GM12878 (cell line): ENCODE measurements at regions not wholly inside any gene's neighbourhood (a gene's known extent, or its start where the extent isn't known, plus 50 kb on each side); places are given as distances from the start of the nearest gene placed in this dataset.

Experiments used
- ATAC-seq: fragments of 200-7000 bp; cut with Tn5 transposase; 3 replicates; pipeline ENCODE4 v1.9.1; 2020; ENCODE audit warnings: mild to moderate bottlenecking, moderate library complexity
- BruUV-seq: library from RNA; stranded (reverse); fragments of 400-500 nt; replicated peaks from 2 replicates; lab custom pipeline; 2021; lab: Mats Ljungman, UMichigan
- CTCF ChIA-PET: fragments of 300-600 bp; sonication (Branson Sonifier 250); formaldehyde crosslinking; extraction: SDS; loops from one replicate; lab custom pipeline; 2021; ENCODE audit warnings: inconsistent platforms; lab: Yijun Ruan, JAX
- POLR2A ChIA-PET: fragments of 350-600 bp; formaldehyde crosslinking; extraction: SDS; loops from one replicate; lab custom pipeline; 2021; ENCODE audit warnings: inconsistent platforms; lab: Charles Lee
- RAD21 ChIA-PET: fragments of 300-600 bp; sonication (Branson Sonifier 250); formaldehyde crosslinking; loops from one replicate; lab custom pipeline; 2023; ENCODE audit warnings: antibody characterized with exemption; ENCODE audit not compliant: unreplicated experiment; lab: Charles Lee
- SMC1A ChIA-PET: fragments of 300-600 bp; sonication (Branson Sonifier 250); formaldehyde crosslinking; loops from one replicate; lab custom pipeline; 2023; ENCODE audit not compliant: unreplicated experiment, uncharacterized antibody; lab: Charles Lee
- DNase-seq: peaks from one replicate; pipeline ENCODE4 v3.0.0-alpha.2; 2011; ENCODE audit warnings: low read depth, low spot score
- FAIRE-seq: peaks from 3 replicates; lab custom pipeline; 2011; peaks lifted over from hg19 to GRCh38; lab: Jason Lieb, UNC
- H2AFZ ChIP-seq: 2 replicates; pipeline ENCODE4 v1.6.0; 2011; ENCODE audit warnings: low read depth, low read length, control low read depth; ENCODE audit not compliant: control insufficient read depth
- H3K27ac ChIP-seq: 2 replicates; pipeline ENCODE4 v1.5.1; 2011; ENCODE audit warnings: control low read depth; ENCODE audit not compliant: control insufficient read depth, insufficient read depth
- H3K27me3 ChIP-seq, 2 experiments: replicated peaks in 1 of 2; 2 replicates each; pipeline versions ENCODE4 v1.6.0 to v1.6.1; 2011; ENCODE audit warnings: low read length in 1 of 2; ENCODE audit not compliant: control insufficient read depth in 2 of 2, insufficient read depth in 2 of 2
- H3K36me3 ChIP-seq, 2 experiments: 2 replicates each; pipeline ENCODE4 v1.5.1; 2011; ENCODE audit warnings: low read length in 1 of 2; ENCODE audit not compliant: control insufficient read depth in 2 of 2, insufficient read depth in 2 of 2
- H3K4me1 ChIP-seq: 2 replicates; pipeline ENCODE4 v1.6.1; 2011; ENCODE audit warnings: mild to moderate bottlenecking, low read length, moderate library complexity, mixed read lengths; ENCODE audit not compliant: control insufficient read depth, insufficient read depth
- H3K4me2 ChIP-seq: 2 replicates; pipeline ENCODE4 v1.6.0; 2011; ENCODE audit warnings: control low read depth; ENCODE audit not compliant: control insufficient read depth, insufficient read depth
- H3K4me3 ChIP-seq: fragments of 200-600 bp; sonication (generic); 2 replicates; pipeline ENCODE4 v1.5.1; 2016
- H3K79me2 ChIP-seq: 2 replicates; pipeline ENCODE4 v1.6.0; 2011; ENCODE audit warnings: low read length; ENCODE audit not compliant: control insufficient read depth, insufficient read depth
- H3K9ac ChIP-seq: 2 replicates; pipeline ENCODE4 v1.8.0; 2011; ENCODE audit warnings: low read length, control low read depth, mixed read lengths; ENCODE audit not compliant: control insufficient read depth, insufficient read depth
- H3K9me3 ChIP-seq: replicated peaks from 3 replicates; pipeline ENCODE4 v1.5.1; 2011; ENCODE audit warnings: mild to moderate bottlenecking, low read length; ENCODE audit not compliant: control insufficient read depth, insufficient read depth
- H4K20me1 ChIP-seq: 2 replicates; pipeline ENCODE4 v1.6.0; 2011; ENCODE audit not compliant: control insufficient read depth, insufficient read depth
- BCL11A ChIP-seq: IDR thresholded peaks from 2 replicates; pipeline ENCODE4 v1.6.1; 2011; ENCODE audit warnings: low read depth, low read length
- SUZ12 ChIP-seq: fragments of 200-600 bp; sonication (generic); IDR thresholded peaks from one replicate; pipeline ENCODE4 v1.6.1; 2018; ENCODE audit warnings: antibody characterized with exemption, mild to moderate bottlenecking; ENCODE audit not compliant: unreplicated experiment
- WGBS: methylation state at CpG from one replicate; pipeline ENCODE4 v1.1.6; 2016; ENCODE audit warnings: low lambda C conversion rate; ENCODE audit not compliant: insufficient replicate concordance, insufficient coverage; ENCODE audit errors: missing lambda C conversion rate; 5-methylcytosine and 5-hydroxymethylcytosine counted together
- in situ Hi-C: fragments of 300-500 bp; cut with MboI; formaldehyde crosslinking; loops from 9 replicates; pipeline ENCODE4 v1.14.3; 2018; ENCODE audit warnings: mixed read lengths
- intact Hi-C: fragments of 100-400 bp; cut with micrococcal nuclease; formaldehyde crosslinking; loops from one replicate; pipeline ENCODE4 v1.14.2; 2022; ENCODE audit not compliant: unreplicated experiment
- TF ChIP-seq, protein P1 (sequence below): IDR thresholded peaks from 2 replicates; pipeline ENCODE4 v1.6.1; 2012; ENCODE audit warnings: improper control_type of control experiment, low read depth, low read length; ENCODE audit not compliant: insufficient replicate concordance

DNA sequence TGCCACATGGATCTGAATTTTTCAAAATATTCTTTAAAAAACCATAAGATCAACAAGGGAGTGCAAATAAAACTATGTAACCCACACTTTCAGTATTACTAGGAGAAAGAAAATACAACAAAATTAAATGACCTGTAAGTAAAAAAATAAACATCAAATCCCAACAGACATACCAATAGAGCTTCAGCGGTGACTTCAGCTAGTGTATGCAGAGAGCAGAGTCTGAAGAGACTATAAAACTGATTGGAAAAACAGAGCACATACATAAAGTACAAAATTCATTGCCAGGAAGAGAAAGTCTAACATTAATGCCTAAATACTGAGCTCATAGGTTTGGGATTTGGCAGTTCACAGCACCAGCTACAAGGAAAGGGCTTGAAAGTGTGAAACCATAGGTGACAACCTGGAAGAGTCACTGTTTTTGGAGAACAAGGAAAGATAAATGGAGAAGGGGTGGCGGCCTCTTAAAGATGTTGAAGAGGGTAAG is 291.1 kb downstream of the LMO7 start:
- H2AFZ ChIP-seq: no peak overlapping the region
- H3K4me3 ChIP-seq: no peak overlapping the region
- H3K36me3 ChIP-seq: no peaks in the 10 kb centered on the region
- H3K9me3 ChIP-seq: no peaks in the 10 kb centered on the region
- no peak overlapping the region for H3K4me2 ChIP-seq
- ATAC-seq (no peak), FAIRE-seq (no peak)
- SMC1A ChIA-PET: interaction anchor here (0.6 to 1.3 kb wide), 2 partner anchors 12 to 1178 kb away, joined by 3 read pairs; no protein-coding TSS in a partner anchor
- no peak for TF ChIP-seq BCL11A
- no peak for TF ChIP-seq SUZ12
- TF ChIP-seq, protein P1, sequence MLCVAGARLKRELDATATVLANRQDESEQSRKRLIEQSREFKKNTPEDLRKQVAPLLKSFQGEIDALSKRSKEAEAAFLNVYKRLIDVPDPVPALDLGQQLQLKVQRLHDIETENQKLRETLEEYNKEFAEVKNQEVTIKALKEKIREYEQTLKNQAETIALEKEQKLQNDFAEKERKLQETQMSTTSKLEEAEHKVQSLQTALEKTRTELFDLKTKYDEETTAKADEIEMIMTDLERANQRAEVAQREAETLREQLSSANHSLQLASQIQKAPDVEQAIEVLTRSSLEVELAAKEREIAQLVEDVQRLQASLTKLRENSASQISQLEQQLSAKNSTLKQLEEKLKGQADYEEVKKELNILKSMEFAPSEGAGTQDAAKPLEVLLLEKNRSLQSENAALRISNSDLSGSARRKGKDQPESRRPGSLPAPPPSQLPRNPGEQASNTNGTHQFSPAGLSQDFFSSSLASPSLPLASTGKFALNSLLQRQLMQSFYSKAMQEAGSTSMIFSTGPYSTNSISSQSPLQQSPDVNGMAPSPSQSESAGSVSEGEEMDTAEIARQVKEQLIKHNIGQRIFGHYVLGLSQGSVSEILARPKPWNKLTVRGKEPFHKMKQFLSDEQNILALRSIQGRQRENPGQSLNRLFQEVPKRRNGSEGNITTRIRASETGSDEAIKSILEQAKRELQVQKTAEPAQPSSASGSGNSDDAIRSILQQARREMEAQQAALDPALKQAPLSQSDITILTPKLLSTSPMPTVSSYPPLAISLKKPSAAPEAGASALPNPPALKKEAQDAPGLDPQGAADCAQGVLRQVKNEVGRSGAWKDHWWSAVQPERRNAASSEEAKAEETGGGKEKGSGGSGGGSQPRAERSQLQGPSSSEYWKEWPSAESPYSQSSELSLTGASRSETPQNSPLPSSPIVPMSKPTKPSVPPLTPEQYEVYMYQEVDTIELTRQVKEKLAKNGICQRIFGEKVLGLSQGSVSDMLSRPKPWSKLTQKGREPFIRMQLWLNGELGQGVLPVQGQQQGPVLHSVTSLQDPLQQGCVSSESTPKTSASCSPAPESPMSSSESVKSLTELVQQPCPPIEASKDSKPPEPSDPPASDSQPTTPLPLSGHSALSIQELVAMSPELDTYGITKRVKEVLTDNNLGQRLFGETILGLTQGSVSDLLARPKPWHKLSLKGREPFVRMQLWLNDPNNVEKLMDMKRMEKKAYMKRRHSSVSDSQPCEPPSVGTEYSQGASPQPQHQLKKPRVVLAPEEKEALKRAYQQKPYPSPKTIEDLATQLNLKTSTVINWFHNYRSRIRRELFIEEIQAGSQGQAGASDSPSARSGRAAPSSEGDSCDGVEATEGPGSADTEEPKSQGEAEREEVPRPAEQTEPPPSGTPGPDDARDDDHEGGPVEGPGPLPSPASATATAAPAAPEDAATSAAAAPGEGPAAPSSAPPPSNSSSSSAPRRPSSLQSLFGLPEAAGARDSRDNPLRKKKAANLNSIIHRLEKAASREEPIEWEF: no peak
- TF ChIP-seq, all 136 proteins: peak for 0
- no peak overlapping the region for H3K27ac ChIP-seq
- no peaks in the 10 kb centered on the region for H4K20me1 ChIP-seq
- H3K79me2 ChIP-seq: no peaks in the 10 kb centered on the region
- BruUV-seq: no TSS peak
- ChIA-PET RAD21 (no interaction called here), POLR2A (no interaction called here), CTCF (interaction anchor here (0.7 kb wide), 1 partner anchor 25 kb away, joined by 4 read pairs; no protein-coding TSS in a partner anchor)
- no peaks in the 10 kb centered on the region for H3K4me1 ChIP-seq
- H3K27me3 ChIP-seq: no peaks in the 10 kb centered on the region; a peak in 1 of 4 replicates
- intact Hi-C loops: no loop called here
- in situ Hi-C loops: no loop called here
- 45% methylated on average over 2 of the region's 2 CpGs for WGBS
- H3K9ac ChIP-seq: no peak overlapping the region
- DNase-seq: no peak
